ENCODE measurements at regions not wholly inside any gene's neighbourhood (a gene's known extent, or its start where the extent isn't known, plus 50 kb on each side); places are given as distances from the start of the nearest gene placed in this dataset.

DNA sequence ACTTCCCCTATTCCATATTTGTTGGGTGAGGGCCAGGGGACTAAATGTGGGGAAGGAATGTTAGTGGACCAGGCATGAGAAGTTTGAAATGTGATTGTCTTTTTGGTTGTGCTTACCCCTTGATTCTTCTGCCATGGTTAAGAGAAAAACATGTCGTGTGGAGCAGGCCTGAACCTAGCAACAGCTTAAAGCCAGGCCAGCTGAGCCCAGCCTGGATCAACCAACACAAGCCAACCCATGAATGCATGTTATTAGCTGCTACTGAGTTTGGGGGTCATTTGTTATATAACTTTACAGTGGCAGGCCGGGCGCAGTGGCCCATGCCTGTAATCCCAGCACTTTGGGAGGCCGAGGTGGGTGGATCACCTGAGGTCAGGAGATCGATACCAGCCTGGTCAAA is 52.4 kb upstream of the TRIO start:
- 92% methylated on average over 5 of the region's 5 CpGs for WGBS
- Histone ChIP-seq H3K9me3 (ENCODE audit: control insufficient read depth in 4 of 4, low read length in 3 of 4) (no peaks in the 10 kb centered on the region), H3K4me1 (ENCODE audit: control insufficient read depth in 4 of 4, insufficient read depth in 4 of 4, low read length in 3 of 4) (no peaks in the 10 kb centered on the region), H3K27me3 (ENCODE audit: control insufficient read depth in 4 of 4, insufficient read depth in 4 of 4, low read length in 3 of 4) (no peaks in the 10 kb centered on the region), H3K27ac (ENCODE audit: low read depth in 1 of 2, low read length in 2 of 2) (no peak overlapping the region), H3K4me3 (ENCODE audit: low read depth in 1 of 3, low read length in 3 of 3) (no peak overlapping the region), H3K36me3 (ENCODE audit: control insufficient read depth in 4 of 4, insufficient read depth in 3 of 4, low read depth in 1 of 4, low read length in 3 of 4) (no peaks in the 10 kb centered on the region), H3K9ac (ENCODE audit: low read depth in 1 of 2, low read length in 2 of 2) (no peak overlapping the region)
- DNase-seq (ENCODE audit: low spot score), result no peak
- TF ChIP-seq HNF4G (IDR thresholded peaks at IDR 0.05), result no peak
- TF ChIP-seq GABPA (IDR thresholded peaks at IDR 0.05 in 1 of 2, conservative IDR thresholded peaks at IDR 0.05 in 1 of 2), result no peak
- TF ChIP-seq REST (IDR thresholded peaks at IDR 0.05), result no peak
- no peak for TF ChIP-seq FOXA1 (IDR thresholded peaks at IDR 0.05)
- TF ChIP-seq, protein P1, sequence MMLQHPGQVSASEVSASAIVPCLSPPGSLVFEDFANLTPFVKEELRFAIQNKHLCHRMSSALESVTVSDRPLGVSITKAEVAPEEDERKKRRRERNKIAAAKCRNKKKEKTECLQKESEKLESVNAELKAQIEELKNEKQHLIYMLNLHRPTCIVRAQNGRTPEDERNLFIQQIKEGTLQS (IDR thresholded peaks at IDR 0.05), result no peak
- TF ChIP-seq, protein P2, sequence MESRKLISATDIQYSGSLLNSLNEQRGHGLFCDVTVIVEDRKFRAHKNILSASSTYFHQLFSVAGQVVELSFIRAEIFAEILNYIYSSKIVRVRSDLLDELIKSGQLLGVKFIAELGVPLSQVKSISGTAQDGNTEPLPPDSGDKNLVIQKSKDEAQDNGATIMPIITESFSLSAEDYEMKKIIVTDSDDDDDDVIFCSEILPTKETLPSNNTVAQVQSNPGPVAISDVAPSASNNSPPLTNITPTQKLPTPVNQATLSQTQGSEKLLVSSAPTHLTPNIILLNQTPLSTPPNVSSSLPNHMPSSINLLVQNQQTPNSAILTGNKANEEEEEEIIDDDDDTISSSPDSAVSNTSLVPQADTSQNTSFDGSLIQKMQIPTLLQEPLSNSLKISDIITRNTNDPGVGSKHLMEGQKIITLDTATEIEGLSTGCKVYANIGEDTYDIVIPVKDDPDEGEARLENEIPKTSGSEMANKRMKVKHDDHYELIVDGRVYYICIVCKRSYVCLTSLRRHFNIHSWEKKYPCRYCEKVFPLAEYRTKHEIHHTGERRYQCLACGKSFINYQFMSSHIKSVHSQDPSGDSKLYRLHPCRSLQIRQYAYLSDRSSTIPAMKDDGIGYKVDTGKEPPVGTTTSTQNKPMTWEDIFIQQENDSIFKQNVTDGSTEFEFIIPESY (IDR thresholded peaks at IDR 0.05), result no peak
- no peak for TF ChIP-seq EGR1 (IDR thresholded peaks at IDR 0.05; ENCODE audit: low read depth in 2 of 2)
- no peak for TF ChIP-seq RXRA (IDR thresholded peaks at IDR 0.05)
- TF ChIP-seq HNF4A (conservative IDR thresholded peaks at IDR 0.05), result no peak
- TF ChIP-seq CTCF (IDR thresholded peaks at IDR 0.05; ENCODE audit: low read depth, low read length, missing input control), result no peak
- no peak for TF ChIP-seq NR2F2 (IDR thresholded peaks at IDR 0.05)
- no peak for TF ChIP-seq YY1 (IDR thresholded peaks at IDR 0.05)
- no peak for TF ChIP-seq JUND (IDR thresholded peaks at IDR 0.05)
- TF ChIP-seq SP1 (IDR thresholded peaks at IDR 0.05), result no peak
- no peak for TF ChIP-seq RAD21 (IDR thresholded peaks at IDR 0.05)
- TF ChIP-seq TAF1 (conservative IDR thresholded peaks at IDR 0.05), result no peak
- no peak for TF ChIP-seq MAX (IDR thresholded peaks at IDR 0.05)

DNA sequence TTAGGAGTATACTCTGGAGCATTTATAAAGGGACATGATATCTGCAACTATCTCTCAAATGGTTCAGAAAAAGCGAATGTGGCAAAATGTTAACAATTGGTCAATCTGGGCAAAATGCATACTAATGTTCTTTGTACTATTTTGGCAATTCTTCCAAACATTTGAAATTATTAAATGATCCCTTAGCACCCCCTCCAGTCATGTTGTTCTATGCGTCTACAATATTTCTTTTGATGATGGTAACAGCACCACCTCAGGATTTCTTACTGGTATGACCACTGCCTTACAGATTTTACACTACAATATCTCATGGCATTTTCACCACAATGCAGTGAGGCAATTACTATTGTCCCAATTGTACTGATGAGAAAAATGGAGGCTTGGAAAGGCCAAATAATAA is 52.9 kb upstream of the TRIO start:
- H3K27ac ChIP-seq (ENCODE audit: low read depth in 1 of 2, low read length in 2 of 2), result no peak overlapping the region
- no peak overlapping the region for H3K9ac ChIP-seq (ENCODE audit: low read depth in 1 of 2, low read length in 2 of 2)
- WGBS, result 89% methylated on average over 2 of the region's 2 CpGs
- H3K36me3 ChIP-seq (ENCODE audit: control insufficient read depth in 4 of 4, insufficient read depth in 3 of 4, low read depth in 1 of 4, low read length in 3 of 4), result no peaks in the 10 kb centered on the region
- TF ChIP-seq HNF4G (IDR thresholded peaks at IDR 0.05), result no peak
- TF ChIP-seq HNF4A (conservative IDR thresholded peaks at IDR 0.05), result no peak
- TF ChIP-seq MAX (IDR thresholded peaks at IDR 0.05), result no peak
- H3K4me3 ChIP-seq (ENCODE audit: low read depth in 1 of 3, low read length in 3 of 3), result no peak overlapping the region
- no peaks in the 10 kb centered on the region for H3K27me3 ChIP-seq (ENCODE audit: control insufficient read depth in 4 of 4, insufficient read depth in 4 of 4, low read length in 3 of 4)
- DNase-seq (ENCODE audit: low spot score), result no peak
- no peaks in the 10 kb centered on the region for H3K9me3 ChIP-seq (ENCODE audit: control insufficient read depth in 4 of 4, low read length in 3 of 4)
- H3K4me1 ChIP-seq (ENCODE audit: control insufficient read depth in 4 of 4, insufficient read depth in 4 of 4, low read length in 3 of 4), result no peaks in the 10 kb centered on the region
